GM12878 (cell line): ENCODE measurements at regions not wholly inside any gene's neighbourhood (a gene's known extent, or its start where the extent isn't known, plus 50 kb on each side); places are given as distances from the start of the nearest gene placed in this dataset.

Source experiments
- ATAC-seq: fragments of 200-7000 bp; cut with Tn5 transposase; 3 replicates; pipeline ENCODE4 v1.9.1; 2020; ENCODE audit warnings: mild to moderate bottlenecking, moderate library complexity
- BruUV-seq: library from RNA; stranded (reverse); fragments of 400-500 nt; replicated peaks from 2 replicates; lab custom pipeline; 2021; lab: Mats Ljungman, UMichigan
- CTCF ChIA-PET: fragments of 300-600 bp; sonication (Branson Sonifier 250); formaldehyde crosslinking; extraction: SDS; loops from one replicate; lab custom pipeline; 2021; ENCODE audit warnings: inconsistent platforms; lab: Yijun Ruan, JAX
- POLR2A ChIA-PET: fragments of 350-600 bp; formaldehyde crosslinking; extraction: SDS; loops from one replicate; lab custom pipeline; 2021; ENCODE audit warnings: inconsistent platforms; lab: Charles Lee
- RAD21 ChIA-PET: fragments of 300-600 bp; sonication (Branson Sonifier 250); formaldehyde crosslinking; loops from one replicate; lab custom pipeline; 2023; ENCODE audit warnings: antibody characterized with exemption; ENCODE audit not compliant: unreplicated experiment; lab: Charles Lee
- SMC1A ChIA-PET: fragments of 300-600 bp; sonication (Branson Sonifier 250); formaldehyde crosslinking; loops from one replicate; lab custom pipeline; 2023; ENCODE audit not compliant: unreplicated experiment, uncharacterized antibody; lab: Charles Lee
- DNase-seq: peaks from one replicate; pipeline ENCODE4 v3.0.0-alpha.2; 2011; ENCODE audit warnings: low read depth, low spot score
- FAIRE-seq: peaks from 3 replicates; lab custom pipeline; 2011; peaks lifted over from hg19 to GRCh38; lab: Jason Lieb, UNC
- H2AFZ ChIP-seq: 2 replicates; pipeline ENCODE4 v1.6.0; 2011; ENCODE audit warnings: low read depth, low read length, control low read depth; ENCODE audit not compliant: control insufficient read depth
- H3K27ac ChIP-seq: 2 replicates; pipeline ENCODE4 v1.5.1; 2011; ENCODE audit warnings: control low read depth; ENCODE audit not compliant: control insufficient read depth, insufficient read depth
- H3K27me3 ChIP-seq, 2 experiments: replicated peaks in 1 of 2; 2 replicates each; pipeline versions ENCODE4 v1.6.0 to v1.6.1; 2011; ENCODE audit warnings: low read length in 1 of 2; ENCODE audit not compliant: control insufficient read depth in 2 of 2, insufficient read depth in 2 of 2
- H3K36me3 ChIP-seq, 2 experiments: 2 replicates each; pipeline ENCODE4 v1.5.1; 2011; ENCODE audit warnings: low read length in 1 of 2; ENCODE audit not compliant: control insufficient read depth in 2 of 2, insufficient read depth in 2 of 2
- H3K4me1 ChIP-seq: 2 replicates; pipeline ENCODE4 v1.6.1; 2011; ENCODE audit warnings: mild to moderate bottlenecking, low read length, moderate library complexity, mixed read lengths; ENCODE audit not compliant: control insufficient read depth, insufficient read depth
- H3K4me2 ChIP-seq: 2 replicates; pipeline ENCODE4 v1.6.0; 2011; ENCODE audit warnings: control low read depth; ENCODE audit not compliant: control insufficient read depth, insufficient read depth
- H3K4me3 ChIP-seq: fragments of 200-600 bp; sonication (generic); 2 replicates; pipeline ENCODE4 v1.5.1; 2016
- H3K79me2 ChIP-seq: 2 replicates; pipeline ENCODE4 v1.6.0; 2011; ENCODE audit warnings: low read length; ENCODE audit not compliant: control insufficient read depth, insufficient read depth
- H3K9ac ChIP-seq: 2 replicates; pipeline ENCODE4 v1.8.0; 2011; ENCODE audit warnings: low read length, control low read depth, mixed read lengths; ENCODE audit not compliant: control insufficient read depth, insufficient read depth
- H3K9me3 ChIP-seq: replicated peaks from 3 replicates; pipeline ENCODE4 v1.5.1; 2011; ENCODE audit warnings: mild to moderate bottlenecking, low read length; ENCODE audit not compliant: control insufficient read depth, insufficient read depth
- H4K20me1 ChIP-seq: 2 replicates; pipeline ENCODE4 v1.6.0; 2011; ENCODE audit not compliant: control insufficient read depth, insufficient read depth
- BMI1 ChIP-seq: fragments of 450-650 bp; IDR thresholded peaks from 2 replicates; pipeline ENCODE4 v1.6.1; 2016; ENCODE audit warnings: mild to moderate bottlenecking, moderate library complexity, borderline replicate concordance
- EP300 ChIP-seq, 2 experiments: fragments of 150-350 bp in 1 of 2; IDR thresholded peaks; 2 replicates each; pipeline ENCODE4 v1.6.1; 2011 to 2012; ENCODE audit warnings: low read depth in 2 of 2, low read length in 2 of 2, borderline replicate concordance in 1 of 2, improper control_type of control experiment in 1 of 2, inconsistent platforms in 1 of 2; ENCODE audit not compliant: control insufficient read depth in 1 of 2
- FOXK2 ChIP-seq: fragments of 450-650 bp; IDR thresholded peaks from 2 replicates; pipeline ENCODE4 v1.6.1; 2017; ENCODE audit warnings: mild to moderate bottlenecking, moderate library complexity
- HCFC1 ChIP-seq: fragments of 150-350 bp; IDR thresholded peaks from 2 replicates; pipeline ENCODE4 v1.6.1; 2014; ENCODE audit warnings: low read length
- IRF3 ChIP-seq: fragments of 450-650 bp; IDR thresholded peaks from 2 replicates; pipeline ENCODE4 v1.6.1; 2014; ENCODE audit warnings: mild to moderate bottlenecking
- IRF5 ChIP-seq: fragments of 450-650 bp; IDR thresholded peaks from 2 replicates; pipeline ENCODE4 v1.6.1; 2017; ENCODE audit warnings: borderline replicate concordance
- MEF2A ChIP-seq: IDR thresholded peaks from 2 replicates; pipeline ENCODE4 v1.6.1; 2011; ENCODE audit warnings: low read depth, mild to moderate bottlenecking, low read length, moderate library complexity; ENCODE audit not compliant: insufficient read depth
- MLLT1 ChIP-seq: fragments of 450-650 bp; IDR thresholded peaks from 2 replicates; pipeline ENCODE4 v1.6.1; 2016; ENCODE audit warnings: mild to moderate bottlenecking
- NR2C1 ChIP-seq: fragments of 450-650 bp; IDR thresholded peaks from 2 replicates; pipeline ENCODE4 v1.6.1; 2017; ENCODE audit warnings: antibody characterized with exemption, mild to moderate bottlenecking, moderate library complexity
- USF1 ChIP-seq: IDR thresholded peaks from 2 replicates; pipeline ENCODE4 v1.6.1; 2011; ENCODE audit warnings: borderline replicate concordance, low read depth, mild to moderate bottlenecking, moderate library complexity, mixed read lengths, low read length; ENCODE audit not compliant: insufficient read depth; ENCODE audit errors: extremely low read length
- ZBTB33 ChIP-seq: fragments of 450-650 bp; IDR thresholded peaks from 2 replicates; pipeline ENCODE4 v1.6.1; 2017; ENCODE audit warnings: mild to moderate bottlenecking
- in situ Hi-C: fragments of 300-500 bp; cut with MboI; formaldehyde crosslinking; loops from 9 replicates; pipeline ENCODE4 v1.14.3; 2018; ENCODE audit warnings: mixed read lengths
- intact Hi-C: fragments of 100-400 bp; cut with micrococcal nuclease; formaldehyde crosslinking; loops from one replicate; pipeline ENCODE4 v1.14.2; 2022; ENCODE audit not compliant: unreplicated experiment

- TF ChIP-seq MLLT1 (no peak), IRF3 (no peak), EP300 (IDR thresholded peaks at IDR 0.05; ENCODE audit: borderline replicate concordance in 1 of 2, control insufficient read depth in 1 of 2, low read depth in 2 of 2, low read length in 2 of 2) (no peak), HCFC1 (no peak), BMI1 (no peak), NR2C1 (no peak), IRF5 (no peak), USF1 (no peak), MEF2A (no peak), ZBTB33 (no peak), FOXK2 (no peak)
- no peak overlapping the region for H2AFZ ChIP-seq
- ATAC-seq: no peak
Observed at GRCh38 chr15:94858920-94859319, 627.6 kb downstream of the MCTP2 start.

More at GRCh38 chr15:94858920-94859319, 627.6 kb downstream of the MCTP2 start:
- no peak overlapping the region for H3K4me2 ChIP-seq
- CTCF ChIA-PET: no interaction called here
- no peaks in the 10 kb centered on the region for H3K27me3 ChIP-seq
- no TSS peak for BruUV-seq
- no peaks in the 10 kb centered on the region for H3K79me2 ChIP-seq
- FAIRE-seq (no peak), DNase-seq (no peak)
- no peaks in the 10 kb centered on the region; the same call in 2 of the 3 replicates for H3K9me3 ChIP-seq
- POLR2A ChIA-PET: no interaction called here
- RAD21 ChIA-PET: no interaction called here
- no peak overlapping the region for H3K9ac ChIP-seq
- no peak overlapping the region for H3K4me3 ChIP-seq
- H3K27ac ChIP-seq: no peak overlapping the region
- SMC1A ChIA-PET: no interaction called here
- no peaks in the 10 kb centered on the region for H3K36me3 ChIP-seq
- in situ Hi-C loops: no loop called here
- H3K4me1 ChIP-seq: no peaks in the 10 kb centered on the region
- intact Hi-C loops: no loop called here
- H4K20me1 ChIP-seq: no peaks in the 10 kb centered on the region
